ENCODE measurements at regions not wholly inside any gene's neighbourhood (a gene's known extent, or its start where the extent isn't known, plus 50 kb on each side); places are given as distances from the start of the nearest gene placed in this dataset.
A peak's percentile ranks its signal among the peaks of the same experiment; 100 is the strongest.

DNA sequence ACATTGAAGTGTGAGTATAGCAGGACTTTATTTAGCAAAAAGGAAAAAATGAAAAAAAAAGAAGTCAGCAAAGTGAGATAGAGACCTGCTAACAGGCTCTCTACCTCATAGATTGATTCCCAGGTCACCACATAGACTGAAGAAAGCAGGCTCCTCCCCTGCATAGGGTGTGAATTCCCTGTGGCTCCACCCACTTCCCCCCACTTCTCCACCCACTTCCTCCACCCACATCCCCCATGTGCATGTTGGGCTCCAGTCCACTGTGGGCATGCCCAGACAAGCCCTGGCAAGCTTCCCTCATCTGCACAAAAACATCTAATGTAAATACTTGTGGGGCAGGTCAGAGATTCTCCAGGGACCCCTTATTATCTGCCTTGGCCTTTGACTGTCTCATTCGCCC lies 97.8 kb downstream of the TMEM47 start:
- TF ChIP-seq, protein P1, sequence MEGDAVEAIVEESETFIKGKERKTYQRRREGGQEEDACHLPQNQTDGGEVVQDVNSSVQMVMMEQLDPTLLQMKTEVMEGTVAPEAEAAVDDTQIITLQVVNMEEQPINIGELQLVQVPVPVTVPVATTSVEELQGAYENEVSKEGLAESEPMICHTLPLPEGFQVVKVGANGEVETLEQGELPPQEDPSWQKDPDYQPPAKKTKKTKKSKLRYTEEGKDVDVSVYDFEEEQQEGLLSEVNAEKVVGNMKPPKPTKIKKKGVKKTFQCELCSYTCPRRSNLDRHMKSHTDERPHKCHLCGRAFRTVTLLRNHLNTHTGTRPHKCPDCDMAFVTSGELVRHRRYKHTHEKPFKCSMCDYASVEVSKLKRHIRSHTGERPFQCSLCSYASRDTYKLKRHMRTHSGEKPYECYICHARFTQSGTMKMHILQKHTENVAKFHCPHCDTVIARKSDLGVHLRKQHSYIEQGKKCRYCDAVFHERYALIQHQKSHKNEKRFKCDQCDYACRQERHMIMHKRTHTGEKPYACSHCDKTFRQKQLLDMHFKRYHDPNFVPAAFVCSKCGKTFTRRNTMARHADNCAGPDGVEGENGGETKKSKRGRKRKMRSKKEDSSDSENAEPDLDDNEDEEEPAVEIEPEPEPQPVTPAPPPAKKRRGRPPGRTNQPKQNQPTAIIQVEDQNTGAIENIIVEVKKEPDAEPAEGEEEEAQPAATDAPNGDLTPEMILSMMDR (conservative IDR thresholded peaks at IDR 0.05; ENCODE audit: low read depth in 2 of 2): no peak
- TF ChIP-seq POLR2AphosphoS5 (IDR thresholded peaks at IDR 0.05; ENCODE audit: low read depth): 0 out of 2 replicates have a peak, but pooled peaks have one; percentile 26

All from GM23338 (cell line).